ENCODE measurements at regions not wholly inside any gene's neighbourhood (a gene's known extent, or its start where the extent isn't known, plus 50 kb on each side); places are given as distances from the start of the nearest gene placed in this dataset.

DNA sequence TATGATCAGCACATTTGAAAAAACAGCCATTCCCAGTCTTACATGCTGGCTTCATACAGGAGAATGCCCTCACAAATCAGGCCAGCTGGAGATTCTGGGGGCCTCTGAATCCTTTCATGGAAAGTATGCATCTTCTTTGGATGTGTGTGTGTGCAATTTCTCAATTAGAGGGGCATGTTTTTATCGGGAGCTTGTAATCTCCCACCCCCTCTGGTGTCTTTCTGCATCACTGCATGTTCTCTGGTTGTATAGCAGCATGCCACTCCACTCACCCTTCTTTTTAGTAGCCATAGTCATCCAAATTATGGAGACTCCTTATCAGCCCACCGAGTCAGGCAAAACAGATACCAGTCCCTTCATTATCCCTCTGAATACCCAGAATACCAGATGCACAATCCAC, 282.2 kb upstream of the SLIT2 start:
- DNase-seq = no peak
- no peak for TF ChIP-seq POLR2A (IDR thresholded peaks at IDR 0.05; ENCODE audit: low read length)
- no peak for TF ChIP-seq GATA1 (IDR thresholded peaks at IDR 0.05; ENCODE audit: low read depth, low read length)

DNA sequence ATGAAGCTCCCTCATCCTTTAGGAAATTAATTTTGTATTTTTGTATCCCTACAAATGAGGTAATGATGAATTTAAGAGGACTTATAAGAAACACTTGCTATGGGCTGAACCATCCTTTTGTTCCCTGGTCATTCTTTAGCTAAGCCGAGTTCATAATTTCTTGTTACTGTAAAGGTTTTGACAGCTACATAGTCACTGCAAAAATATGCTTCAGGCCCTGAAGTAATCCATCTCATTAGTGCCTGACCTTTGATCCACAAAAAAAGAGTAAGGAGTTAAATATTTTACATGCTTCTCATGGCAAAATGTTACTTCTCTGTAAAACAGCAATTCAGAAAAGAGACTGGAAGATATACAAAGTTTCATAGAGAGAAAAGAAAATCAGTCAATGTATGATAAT, 290.6 kb upstream of the SLIT2 start:
- DNase-seq = no peak
- TF ChIP-seq POLR2A (IDR thresholded peaks at IDR 0.05; ENCODE audit: low read length) = no peak
- TF ChIP-seq GATA1 (IDR thresholded peaks at IDR 0.05; ENCODE audit: low read depth, low read length) = no peak

DNA sequence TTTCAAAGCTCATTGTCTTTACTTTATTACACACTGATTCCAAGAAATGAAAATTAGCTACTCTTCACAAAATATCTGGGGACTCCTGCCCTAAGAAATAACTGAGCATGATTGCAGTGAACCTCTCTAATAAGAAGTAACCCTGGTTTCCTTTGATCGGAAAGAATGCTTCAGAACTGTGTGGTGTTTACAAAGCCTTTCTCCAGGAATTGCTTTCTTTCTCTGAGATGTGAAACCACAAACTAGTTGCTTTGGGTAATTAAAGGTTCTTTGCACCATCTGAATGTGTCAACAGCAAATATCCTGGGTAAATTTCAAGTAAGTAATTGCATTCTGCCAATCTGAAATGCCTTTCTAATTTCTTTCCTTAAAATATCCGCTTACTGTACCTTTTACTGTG, 292.9 kb upstream of the SLIT2 start:
- no peak for DNase-seq
- TF ChIP-seq POLR2A (IDR thresholded peaks at IDR 0.05; ENCODE audit: low read length) (no peak), GATA1 (IDR thresholded peaks at IDR 0.05; ENCODE audit: low read depth, low read length) (no peak)

DNA sequence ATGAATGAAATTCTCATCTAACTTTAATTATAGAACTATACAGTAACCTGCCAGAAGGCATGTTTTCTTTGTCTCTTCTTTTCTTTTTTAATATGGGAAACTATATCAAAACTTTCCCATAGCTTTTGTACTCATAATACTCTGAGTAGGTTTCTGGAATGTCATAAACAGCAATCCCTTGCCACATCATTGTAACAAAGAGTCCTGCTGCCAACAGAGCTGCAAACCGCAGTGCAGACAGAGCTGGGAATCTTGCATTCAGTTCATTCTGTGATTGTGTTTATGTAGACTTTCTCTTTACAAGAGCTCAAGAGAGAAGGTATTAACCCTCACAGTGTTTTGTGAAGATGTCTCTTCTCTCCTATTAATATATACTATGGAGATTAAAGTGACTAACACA, 304.4 kb upstream of the SLIT2 start:
- TF ChIP-seq GATA1 (IDR thresholded peaks at IDR 0.05; ENCODE audit: low read depth, low read length) (no peak), POLR2A (IDR thresholded peaks at IDR 0.05; ENCODE audit: low read length) (no peak)
- no peak for DNase-seq

DNA sequence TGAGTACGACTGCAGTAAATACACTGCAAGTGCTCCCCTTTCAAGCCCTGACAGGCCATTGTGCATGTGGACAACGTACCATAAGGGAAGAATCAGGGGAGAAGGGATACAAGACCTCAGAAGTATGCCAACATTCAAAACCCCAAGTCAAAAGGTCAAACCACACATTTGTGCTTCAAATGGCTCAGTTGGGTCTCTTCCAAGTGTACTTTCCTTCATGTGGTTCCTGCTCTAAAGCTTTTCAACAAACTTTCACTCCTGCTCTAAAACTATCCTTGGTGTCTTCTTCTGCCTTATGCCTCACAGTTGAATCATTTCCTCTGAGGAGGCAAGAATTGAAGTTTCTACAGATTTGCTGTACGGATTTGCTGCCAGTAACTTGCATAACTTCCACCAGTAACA, 305.7 kb upstream of the SLIT2 start:
- no peak for DNase-seq
- TF ChIP-seq GATA1 (IDR thresholded peaks at IDR 0.05; ENCODE audit: low read depth, low read length) (no peak), POLR2A (IDR thresholded peaks at IDR 0.05; ENCODE audit: low read length) (no peak)

DNA sequence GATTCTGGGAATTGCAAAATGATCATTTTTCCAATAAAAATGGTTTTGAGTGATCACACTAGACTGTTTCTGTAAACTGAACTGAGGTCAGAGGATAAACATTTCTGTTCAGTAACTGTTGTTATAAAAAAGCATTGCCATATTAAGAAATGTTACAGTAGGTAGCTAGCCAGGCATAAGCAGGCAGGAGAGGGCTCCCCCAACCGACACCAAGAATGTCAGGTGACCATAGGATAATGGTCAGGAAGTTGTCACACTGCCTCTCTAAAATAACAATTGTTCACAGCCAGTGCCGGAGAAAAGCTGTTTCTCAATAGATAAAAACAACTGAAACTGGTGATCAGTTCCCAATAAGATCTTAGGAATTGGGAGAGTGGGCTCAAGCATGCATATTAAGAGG, 306.2 kb upstream of the SLIT2 start:
- DNase-seq = no peak
- TF ChIP-seq POLR2A (IDR thresholded peaks at IDR 0.05; ENCODE audit: low read length) (no peak), GATA1 (IDR thresholded peaks at IDR 0.05; ENCODE audit: low read depth, low read length) (no peak)

DNA sequence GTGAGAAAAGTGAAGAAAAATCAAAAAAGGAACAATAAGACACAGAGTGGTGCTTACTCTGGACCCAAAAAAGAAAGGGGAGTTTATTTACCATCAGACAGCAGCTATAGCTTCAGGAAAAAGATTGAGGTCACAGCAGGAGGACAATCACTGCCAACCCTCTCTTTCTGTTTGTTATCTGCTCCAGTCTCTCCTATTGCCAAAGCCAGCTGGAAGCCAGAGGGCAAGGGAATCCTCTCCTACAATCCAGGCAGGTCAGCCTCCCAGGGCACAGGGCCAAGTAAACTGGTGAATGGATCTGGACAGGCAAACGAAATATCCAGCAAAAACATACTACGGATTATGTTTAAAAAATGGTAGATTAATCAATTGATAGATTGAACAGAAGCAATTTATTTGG, 306.9 kb upstream of the SLIT2 start:
- TF ChIP-seq POLR2A (IDR thresholded peaks at IDR 0.05; ENCODE audit: low read length) (no peak), GATA1 (IDR thresholded peaks at IDR 0.05; ENCODE audit: low read depth, low read length) (no peak)
- no peak for DNase-seq

DNA sequence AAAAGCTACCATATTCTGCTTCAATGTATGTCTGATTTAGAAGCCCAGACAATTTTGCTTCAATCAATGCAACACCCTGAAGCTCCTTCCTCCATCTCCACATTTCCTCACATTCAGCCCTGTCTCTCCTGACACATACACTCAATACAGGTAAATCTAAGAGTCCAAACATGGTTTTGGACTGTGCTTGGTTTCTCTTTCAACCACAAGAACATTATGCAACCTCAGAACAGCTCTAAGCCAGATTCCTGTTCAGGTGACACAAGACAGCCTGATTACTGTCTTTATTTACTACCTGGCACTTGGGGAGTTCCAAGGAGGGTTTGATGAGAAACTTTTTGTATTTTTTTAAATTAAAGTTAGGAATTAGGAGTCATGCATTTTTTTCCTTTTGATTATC, 307.5 kb upstream of the SLIT2 start:
- DNase-seq = no peak

DNA sequence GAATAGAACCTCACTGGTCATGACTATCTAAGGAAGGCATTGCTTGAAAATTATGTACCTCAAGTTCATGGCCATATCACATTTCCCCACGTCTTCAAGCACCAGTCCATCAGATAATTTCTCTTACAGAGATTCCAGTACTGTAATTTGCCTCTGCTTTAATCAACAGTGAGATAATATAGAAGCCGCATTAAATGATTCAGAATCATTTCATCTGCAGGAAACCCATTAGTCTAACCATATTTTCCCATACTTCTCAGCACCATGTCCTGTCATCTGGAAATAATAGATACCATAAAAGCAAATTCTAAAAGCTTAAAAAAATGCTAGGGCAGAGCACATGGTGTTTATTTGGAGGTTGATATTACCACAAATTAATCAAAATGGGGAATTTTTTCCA, 310.3 kb upstream of the SLIT2 start:
- no peak for DNase-seq
- TF ChIP-seq GATA1 (IDR thresholded peaks at IDR 0.05; ENCODE audit: low read depth, low read length) = no peak
- no peak for TF ChIP-seq POLR2A (IDR thresholded peaks at IDR 0.05; ENCODE audit: low read length)

More for the DNA sequence above, 307.5 kb upstream of the SLIT2 start:
- no peak for TF ChIP-seq POLR2A (IDR thresholded peaks at IDR 0.05; ENCODE audit: low read length)
- TF ChIP-seq GATA1 (IDR thresholded peaks at IDR 0.05; ENCODE audit: low read depth, low read length) = no peak

DNA sequence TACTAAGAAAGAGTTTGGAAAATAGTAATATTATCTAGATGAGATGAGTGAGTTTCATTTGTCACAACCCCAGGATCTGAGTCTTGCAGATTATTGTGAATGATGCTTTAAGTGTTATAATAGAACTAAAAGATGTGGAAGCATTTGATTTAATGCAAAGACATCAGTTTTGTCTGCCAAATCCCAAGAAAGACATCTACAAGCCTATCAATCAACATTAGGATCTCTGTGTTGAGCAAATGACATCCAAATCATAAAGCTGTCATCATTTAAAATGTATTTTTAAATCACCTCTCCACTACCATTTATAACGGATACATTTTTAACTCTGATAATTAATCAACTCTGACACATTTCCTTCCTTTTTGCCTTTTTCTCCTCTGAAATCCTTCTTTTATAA, 310.8 kb upstream of the SLIT2 start:
- DNase-seq = no peak
- no peak for TF ChIP-seq GATA1 (IDR thresholded peaks at IDR 0.05; ENCODE audit: low read depth, low read length)
- TF ChIP-seq POLR2A (IDR thresholded peaks at IDR 0.05; ENCODE audit: low read length) = no peak

DNA sequence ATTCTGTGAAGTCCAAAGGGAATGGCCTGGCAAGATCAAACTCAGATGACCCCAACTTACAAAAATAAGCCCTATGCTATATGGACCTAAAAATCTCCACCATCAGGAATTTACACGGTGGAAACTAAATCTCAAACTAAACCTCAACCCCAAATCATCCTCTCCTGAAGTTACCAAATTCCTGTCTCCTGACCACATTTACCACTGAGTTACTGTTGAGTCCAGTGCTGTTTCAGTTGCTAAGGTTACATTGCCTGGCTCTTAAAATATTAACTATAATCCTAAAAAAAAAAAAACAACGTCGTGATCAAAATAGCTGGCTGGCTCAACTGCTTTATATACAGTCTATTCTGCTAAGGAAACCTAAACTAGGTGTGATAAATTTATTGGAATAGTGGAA, 315.2 kb upstream of the SLIT2 start:
- TF ChIP-seq GATA1 (IDR thresholded peaks at IDR 0.05; ENCODE audit: low read depth, low read length) (no peak), POLR2A (IDR thresholded peaks at IDR 0.05; ENCODE audit: low read length) (no peak)
- no peak for DNase-seq

DNA sequence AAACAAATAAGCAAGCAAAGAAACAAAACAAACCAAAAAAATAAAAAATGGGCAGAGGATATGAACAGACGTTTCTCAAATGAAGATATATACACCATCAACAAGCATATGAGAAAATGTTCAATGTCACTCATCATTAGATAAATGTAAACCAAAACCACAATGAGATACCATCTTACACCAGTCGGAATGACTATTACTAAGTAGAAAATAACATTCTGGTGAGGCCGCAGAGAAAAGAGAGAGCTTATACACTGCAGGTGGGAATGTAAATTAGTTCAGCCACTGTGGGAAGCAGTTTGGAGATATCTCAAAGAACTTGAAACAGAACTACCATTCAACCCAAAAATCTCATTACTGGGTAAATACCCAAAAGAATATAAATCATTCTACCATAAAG, 321.0 kb upstream of the SLIT2 start:
- no peak for TF ChIP-seq GATA1 (IDR thresholded peaks at IDR 0.05; ENCODE audit: low read depth, low read length)
- TF ChIP-seq POLR2A (IDR thresholded peaks at IDR 0.05; ENCODE audit: low read length) = no peak
- no peak for DNase-seq

DNA sequence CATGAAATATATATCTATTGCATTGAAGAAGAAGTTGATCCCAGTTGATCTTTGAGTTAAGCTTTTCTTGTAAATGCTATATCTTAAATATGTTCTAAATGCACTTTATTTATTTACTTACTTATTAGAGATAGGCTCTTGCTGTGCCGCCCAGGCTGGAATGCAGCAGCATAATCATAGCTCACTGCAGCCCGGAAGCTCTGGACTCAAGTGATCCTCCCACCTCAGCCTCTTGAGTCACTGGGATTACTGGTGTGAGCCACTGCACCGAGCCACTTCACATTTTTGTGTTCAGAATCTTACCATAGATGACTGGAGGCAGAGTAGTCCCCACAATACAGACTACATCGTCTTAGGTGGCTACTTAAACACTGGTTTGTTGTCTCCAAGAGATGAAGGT, 324.3 kb upstream of the SLIT2 start:
- TF ChIP-seq POLR2A (IDR thresholded peaks at IDR 0.05; ENCODE audit: low read length) (no peak), GATA1 (IDR thresholded peaks at IDR 0.05; ENCODE audit: low read depth, low read length) (no peak)
- no peak for DNase-seq

DNA sequence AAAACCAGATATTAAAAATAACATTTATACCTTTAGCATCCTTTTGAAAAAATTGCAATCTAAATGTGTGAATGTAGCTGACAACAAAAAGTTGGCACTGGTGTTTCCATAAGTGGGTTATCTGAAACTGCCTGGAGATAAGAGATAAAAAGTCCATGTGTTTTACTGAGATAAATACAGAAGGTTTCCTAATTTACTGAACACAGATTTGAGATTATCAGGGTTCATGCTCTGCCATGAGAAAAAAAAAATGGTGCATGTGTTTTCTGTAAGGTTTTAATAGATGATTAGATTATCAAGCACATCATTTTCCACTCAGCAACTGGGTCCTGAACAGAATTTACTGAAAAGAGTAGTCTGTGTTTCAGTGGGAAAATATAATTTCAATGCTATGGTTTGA, 326.2 kb upstream of the SLIT2 start:
- DNase-seq = peak in 1 of 2 experiments; percentile 1
- no peak for TF ChIP-seq POLR2A (IDR thresholded peaks at IDR 0.05; ENCODE audit: low read length)

DNA sequence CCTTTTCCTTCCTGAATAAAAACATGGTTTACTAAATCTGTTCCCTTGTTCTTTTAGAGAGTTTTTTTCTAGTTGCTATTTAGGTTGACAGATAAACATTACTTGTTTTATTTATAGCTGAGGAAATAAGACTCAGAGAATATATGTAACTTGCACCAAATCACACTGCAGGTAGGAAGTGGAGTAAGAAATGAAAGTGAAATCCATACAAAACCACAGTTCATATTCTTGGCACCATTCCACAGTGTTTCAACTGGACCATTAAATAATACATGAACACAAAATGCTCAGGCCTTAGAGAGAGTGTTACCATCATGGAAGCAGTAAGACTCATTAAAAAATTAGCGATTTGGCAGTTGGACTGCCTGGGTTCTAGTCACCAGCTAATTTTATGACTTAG, 326.9 kb upstream of the SLIT2 start:
- TF ChIP-seq GATA1 (IDR thresholded peaks at IDR 0.05; ENCODE audit: low read depth, low read length) = no peak
- no peak for TF ChIP-seq POLR2A (IDR thresholded peaks at IDR 0.05; ENCODE audit: low read length)
- no peak for DNase-seq

DNA sequence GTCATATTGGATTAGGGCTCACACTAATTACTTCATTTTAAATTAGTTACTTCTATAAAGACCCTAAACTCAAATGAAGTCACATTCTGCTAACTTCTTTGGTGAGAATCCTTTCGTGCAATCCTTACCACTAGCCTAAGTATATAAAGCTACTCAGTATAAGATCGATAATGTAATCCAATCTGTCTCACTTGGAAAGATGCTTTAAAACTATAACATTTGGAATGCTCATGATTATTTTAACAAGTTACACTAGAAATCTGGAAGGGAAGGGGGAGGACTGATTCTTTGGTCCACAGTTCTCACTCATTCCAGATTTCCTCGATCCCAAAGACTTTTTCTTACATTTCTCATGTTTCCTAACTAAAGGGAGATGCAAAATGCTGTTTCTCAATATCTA, 336.4 kb upstream of the SLIT2 start:
- DNase-seq = no peak
- TF ChIP-seq POLR2A (IDR thresholded peaks at IDR 0.05; ENCODE audit: low read length) = no peak
- TF ChIP-seq GATA1 (IDR thresholded peaks at IDR 0.05; ENCODE audit: low read depth, low read length) = no peak

Data from erythroblast (primary cell).